ENCODE measurements at regions not wholly inside any gene's neighbourhood (a gene's known extent, or its start where the extent isn't known, plus 50 kb on each side); places are given as distances from the start of the nearest gene placed in this dataset.
"Not testable (repeated sequence)": the region's sequence is repeated elsewhere in the genome, so short reads cannot be mapped to it uniquely, and the experiment has no call there.

GRCh38 chr10:123318516-123318915 lies 164.3 kb downstream of the BUB3 start:
- no peak for DNase-seq (ENCODE audit: low read depth)

- DNase-seq (ENCODE audit: low read depth) = no peak
Observed at GRCh38 chr10:123320091-123320490, 165.9 kb downstream of the BUB3 start.

DNA sequence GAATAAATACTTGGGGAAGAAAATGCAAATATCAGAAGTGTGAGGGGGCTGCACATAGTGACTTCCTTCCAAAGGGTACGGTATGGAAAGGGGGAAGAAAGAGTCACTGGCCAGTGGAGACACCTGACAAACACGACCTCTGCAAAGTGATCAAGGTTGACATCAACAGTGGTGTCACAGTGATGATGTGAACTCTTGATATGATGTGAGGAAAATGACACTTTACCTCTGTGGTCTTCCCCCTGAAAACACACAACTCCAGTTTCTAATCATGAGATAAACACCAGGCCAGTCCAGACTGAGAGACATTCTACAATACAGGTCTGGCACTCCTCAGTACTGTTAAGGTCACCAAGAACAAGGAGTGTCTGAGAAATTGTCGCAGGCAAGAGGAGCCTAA lies 169.7 kb downstream of the BUB3 start:
- no peak for DNase-seq (ENCODE audit: low read depth)

- no peak for DNase-seq (ENCODE audit: low read depth)
Observed at GRCh38 chr10:123325663-123326190, 171.5 kb downstream of the BUB3 start.

DNA sequence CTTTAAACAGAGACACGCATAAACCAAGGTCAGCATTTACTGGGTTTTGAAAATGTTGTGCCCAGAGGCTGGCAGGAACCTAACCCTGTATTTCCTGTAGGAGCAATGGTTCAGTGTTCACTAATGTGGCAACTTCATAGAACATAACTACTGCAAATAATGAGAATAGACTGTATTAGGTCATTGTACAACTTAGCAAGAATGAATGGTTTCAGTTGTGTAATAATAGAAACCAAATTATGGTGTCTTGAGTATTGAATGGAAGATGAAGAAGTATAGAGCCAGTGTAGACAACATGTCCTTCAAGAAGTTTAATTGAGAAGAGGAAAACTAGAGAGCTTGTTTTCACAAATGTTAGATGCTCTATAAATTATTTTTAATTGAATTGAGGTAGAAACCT lies 172.5 kb downstream of the BUB3 start:
- DNase-seq (ENCODE audit: low read depth) = no peak

- no peak for DNase-seq (ENCODE audit: low read depth)
Observed at GRCh38 chr10:123327450-123327849, 173.2 kb downstream of the BUB3 start.

- DNase-seq (ENCODE audit: low read depth) = no peak
Observed at GRCh38 chr10:123327896-123328295, 173.7 kb downstream of the BUB3 start.

DNA sequence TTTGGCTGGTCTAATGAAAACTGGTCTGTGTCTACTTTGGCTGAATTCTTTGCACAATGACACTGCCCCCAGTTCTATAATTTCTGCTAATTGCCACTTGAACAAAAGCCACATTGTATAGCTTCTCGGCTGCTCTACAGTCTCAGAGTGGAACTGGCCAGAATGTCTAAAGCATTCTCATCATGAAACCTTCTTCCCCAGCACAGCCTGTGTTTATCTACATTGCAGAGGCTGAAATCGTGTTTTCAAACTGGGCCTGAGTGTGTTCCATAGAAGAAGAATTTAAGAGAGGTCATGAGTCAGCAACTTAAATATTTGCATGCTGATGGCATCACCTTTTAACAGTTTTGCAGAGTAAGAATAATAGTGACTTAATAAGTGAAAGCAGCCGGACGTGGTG lies 177.2 kb downstream of the BUB3 start:
- no peak for DNase-seq (ENCODE audit: low read depth)

DNA sequence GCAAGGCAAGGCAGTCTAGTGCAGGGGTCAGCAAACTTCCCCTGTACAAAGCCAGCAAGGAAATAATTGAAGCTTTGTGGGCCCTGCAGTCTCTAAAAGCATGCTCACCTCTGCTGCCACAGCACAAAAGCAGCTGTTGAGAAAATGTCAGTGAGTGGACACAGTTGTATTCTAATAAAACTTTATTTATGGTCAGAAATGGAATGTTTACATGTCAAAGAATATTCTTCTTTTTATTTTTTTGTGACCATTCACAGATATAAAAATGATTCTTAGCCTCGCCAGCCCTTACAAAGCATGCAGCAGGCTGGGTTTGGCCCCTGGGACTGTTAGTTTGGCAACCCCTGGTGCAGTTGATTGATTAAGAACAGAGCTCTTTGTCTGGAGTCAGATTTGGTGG lies 192.4 kb downstream of the BUB3 start:
- no peak for DNase-seq (ENCODE audit: low read depth)

DNA sequence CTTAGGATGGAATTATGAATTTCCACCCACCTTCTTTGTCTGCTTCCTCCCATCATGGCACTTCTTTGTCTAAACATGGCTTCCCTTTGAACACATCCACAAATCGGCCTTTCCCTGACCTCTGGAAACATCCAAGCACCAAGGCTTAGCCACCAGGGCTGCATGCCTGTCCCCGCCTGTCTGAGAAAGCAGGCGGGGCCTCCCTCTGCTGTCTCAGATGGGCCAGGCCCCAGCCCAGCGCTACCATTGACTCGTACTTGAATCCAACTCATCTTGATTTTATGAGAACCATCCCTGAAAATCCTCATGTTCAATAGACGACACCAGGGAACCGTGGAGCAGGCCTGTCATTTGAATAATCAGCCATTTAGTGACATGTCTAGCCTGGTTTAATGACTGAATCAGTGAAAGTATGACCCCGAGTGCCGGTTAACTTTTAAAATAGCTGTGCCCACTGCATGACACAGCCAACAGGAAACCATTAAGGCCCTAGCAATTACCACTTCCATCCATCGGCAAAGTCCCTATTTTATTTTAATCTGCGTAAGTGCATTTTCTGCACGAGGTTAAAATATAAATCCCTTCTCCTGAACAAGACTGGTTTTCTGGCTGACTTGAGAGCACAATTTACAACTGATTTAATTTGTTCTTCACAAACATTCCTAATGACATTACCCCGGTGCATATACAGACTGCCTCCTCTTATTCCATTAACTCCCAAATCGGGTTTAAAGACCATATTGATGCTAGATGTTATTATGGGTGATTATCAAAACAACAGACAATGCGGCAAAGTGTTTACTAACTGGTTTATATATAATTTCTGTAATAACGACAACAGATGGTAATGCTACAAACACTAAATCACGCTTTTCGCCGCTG lies 194.7 kb downstream of the BUB3 start:
- DNase-seq (ENCODE audit: low read depth) = no peak

- no peak for DNase-seq (ENCODE audit: low read depth)
Observed at GRCh38 chr10:123351715-123352114, 197.5 kb downstream of the BUB3 start.

- no peak for DNase-seq (ENCODE audit: low read depth)
Observed at GRCh38 chr10:123354521-123354920, 200.3 kb downstream of the BUB3 start.

DNA sequence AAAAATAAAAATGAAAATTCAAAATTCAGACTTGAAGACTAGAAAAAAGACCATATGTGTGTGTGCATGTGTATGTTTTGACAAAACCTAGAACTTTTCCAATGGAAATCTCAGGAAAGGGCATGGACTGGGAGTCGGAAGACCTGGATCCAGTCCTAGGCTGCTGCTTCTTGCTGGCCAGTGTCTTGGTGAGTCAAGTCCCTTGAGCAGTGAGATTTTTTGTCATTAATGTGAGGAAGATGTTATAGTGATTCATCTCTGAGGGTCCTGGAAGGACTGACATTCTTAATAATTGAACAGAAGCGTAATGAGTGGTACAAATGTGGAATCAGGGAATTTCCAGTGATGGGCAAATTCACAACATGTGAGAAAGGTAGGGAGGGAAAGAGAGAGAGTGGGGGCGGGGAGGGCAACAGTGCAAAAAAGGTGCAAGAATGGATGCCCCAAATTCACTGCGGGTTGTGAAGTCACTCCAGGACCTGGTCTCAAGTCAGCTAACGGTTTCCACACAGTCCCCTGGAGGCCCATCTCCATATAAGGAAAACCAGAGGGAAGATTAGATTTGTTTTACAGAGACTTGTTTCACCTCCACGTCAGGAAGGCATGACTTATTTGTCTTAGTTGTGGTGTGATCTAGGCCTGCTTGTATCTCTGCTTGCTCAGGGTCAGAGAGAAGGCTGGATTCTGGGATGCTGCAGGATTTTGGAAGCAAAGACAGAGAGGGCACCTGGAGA lies 201.7 kb downstream of the BUB3 start:
- DNase-seq (ENCODE audit: low read depth) = no peak

- DNase-seq (ENCODE audit: low read depth) = no peak
Observed at GRCh38 chr10:123356799-123357198, 202.6 kb downstream of the BUB3 start.

DNA sequence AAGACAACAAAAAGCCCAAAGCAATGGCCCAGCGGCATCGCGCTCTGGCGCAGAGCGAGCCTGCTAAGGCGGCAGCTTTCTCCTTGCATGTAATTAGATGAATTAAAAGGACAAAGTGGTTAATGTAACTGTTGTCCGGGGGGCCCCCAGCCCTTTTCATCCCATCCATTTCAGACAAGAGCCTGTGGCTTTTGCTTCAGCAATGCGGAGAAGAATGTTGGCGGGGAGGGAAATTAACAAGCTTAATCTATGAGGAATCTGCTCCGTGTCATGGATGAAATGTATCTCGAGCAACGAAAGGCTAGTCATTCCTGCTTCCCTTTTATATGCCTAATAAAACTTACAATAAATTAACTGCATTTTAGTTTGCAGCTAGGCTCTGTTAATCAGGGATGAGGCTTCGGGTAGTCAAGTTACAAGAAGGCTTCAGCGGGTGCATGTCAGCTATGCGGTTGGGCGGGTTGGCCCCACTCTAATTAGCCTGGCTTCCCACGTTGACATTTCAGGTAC lies 203.3 kb downstream of the BUB3 start:
- no peak for DNase-seq (ENCODE audit: low read depth)

GRCh38 chr10:123359539-123359938 lies 205.3 kb downstream of the BUB3 start:
- DNase-seq (ENCODE audit: low read depth) = no peak

GRCh38 chr10:123361832-123362231 lies 207.6 kb downstream of the BUB3 start:
- no peak for DNase-seq (ENCODE audit: low read depth)

- DNase-seq (ENCODE audit: low read depth) = no peak
Observed at GRCh38 chr10:123367195-123367594, 213.0 kb downstream of the BUB3 start.

DNA sequence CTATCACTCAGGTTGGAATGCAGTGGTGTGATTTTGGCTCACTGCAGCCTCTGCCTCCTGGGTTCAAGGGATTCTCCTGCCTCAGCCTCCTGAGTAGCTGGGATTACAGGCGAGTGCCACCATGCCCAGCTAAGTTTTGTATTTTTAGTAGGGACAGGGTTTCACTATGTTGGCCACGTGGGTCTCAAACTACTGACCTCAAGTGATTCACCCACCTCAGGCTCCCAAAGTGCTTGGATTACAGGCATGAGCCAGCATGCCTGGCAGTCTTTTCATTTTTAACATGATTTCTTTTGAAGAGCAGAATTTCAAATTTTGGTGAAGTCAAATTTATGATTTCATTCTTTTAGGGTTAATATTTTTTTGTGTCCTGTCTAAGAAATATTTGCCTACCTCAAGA lies 217.4 kb downstream of the BUB3 start:
- not testable (repeated sequence) for DNase-seq (ENCODE audit: low read depth)

DNA sequence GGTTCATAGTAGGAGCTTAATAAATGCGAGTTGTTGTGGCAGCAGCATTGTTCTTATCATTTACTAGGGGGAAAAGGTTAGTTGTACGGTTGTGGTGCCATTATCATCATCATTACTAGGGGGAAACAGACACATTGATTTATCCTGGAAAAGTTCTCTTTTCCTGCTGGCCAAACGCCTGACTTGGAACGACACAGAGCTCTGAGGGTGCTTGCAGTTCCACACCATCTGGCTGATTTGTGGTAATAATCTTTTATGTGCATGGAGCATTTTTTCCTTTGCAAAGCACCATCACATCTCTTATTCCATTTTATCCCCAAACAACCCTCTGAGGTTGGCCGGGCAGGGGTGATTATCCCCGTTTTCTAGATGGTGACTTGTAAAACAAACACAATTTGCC lies 219.4 kb downstream of the BUB3 start:
- DNase-seq (ENCODE audit: low read depth) = no peak

DNA sequence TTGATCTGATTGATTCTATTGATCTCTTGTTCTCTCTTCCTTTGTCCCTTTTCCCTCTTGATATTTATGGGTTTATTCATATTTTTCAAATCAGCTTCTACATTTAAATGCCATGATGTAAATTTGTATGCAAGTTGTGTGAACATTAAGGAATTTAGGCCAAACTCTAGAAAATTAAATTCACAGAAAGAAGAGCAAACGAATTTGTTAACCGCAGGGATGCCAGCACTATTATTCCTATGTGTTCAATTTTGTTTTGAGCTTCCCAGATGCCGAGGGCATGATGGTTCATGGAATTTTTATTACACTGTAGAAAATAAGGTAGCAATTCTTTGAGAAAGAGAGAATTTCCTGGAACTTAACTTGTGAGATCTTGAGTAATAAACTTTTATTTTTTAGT lies 220.9 kb downstream of the BUB3 start:
- no peak for DNase-seq (ENCODE audit: low read depth)

GRCh38 chr10:123375738-123376137 lies 221.5 kb downstream of the BUB3 start:
- no peak for DNase-seq (ENCODE audit: low read depth)

DNA sequence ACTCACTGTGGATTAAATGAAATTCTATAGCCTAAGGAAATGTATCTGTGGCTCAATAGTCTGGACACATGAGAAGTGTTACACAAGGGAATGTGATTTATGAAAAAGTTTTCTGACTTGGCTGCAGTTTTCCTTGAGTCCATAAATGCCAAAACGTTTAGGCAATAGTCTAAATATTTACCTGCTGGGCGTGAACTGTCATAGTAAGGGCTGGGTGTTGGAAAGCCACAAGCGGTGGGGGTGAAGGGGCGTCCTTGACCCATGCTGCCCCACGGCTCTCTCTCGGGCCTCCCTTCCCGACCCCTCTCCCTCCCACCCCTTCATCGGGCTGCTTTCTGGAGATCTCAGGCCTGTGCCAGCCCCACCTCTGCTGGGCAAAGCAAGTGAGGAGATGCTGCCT lies 223.7 kb downstream of the BUB3 start:
- no peak for DNase-seq (ENCODE audit: low read depth)
